NCI-H187 (cell line): ENCODE measurements at regions not wholly inside any gene's neighbourhood (a gene's known extent, or its start where the extent isn't known, plus 50 kb on each side); places are given as distances from the start of the nearest gene placed in this dataset.
"Not testable (repeated sequence)": the region's sequence is repeated elsewhere in the genome, so short reads cannot be mapped to it uniquely, and the experiment has no call there.

Source experiments
- DNase-seq, 2 experiments: peaks; one replicate each; lab custom pipeline; 2025; lab: John Stamatoyannopoulos, UW

DNA sequence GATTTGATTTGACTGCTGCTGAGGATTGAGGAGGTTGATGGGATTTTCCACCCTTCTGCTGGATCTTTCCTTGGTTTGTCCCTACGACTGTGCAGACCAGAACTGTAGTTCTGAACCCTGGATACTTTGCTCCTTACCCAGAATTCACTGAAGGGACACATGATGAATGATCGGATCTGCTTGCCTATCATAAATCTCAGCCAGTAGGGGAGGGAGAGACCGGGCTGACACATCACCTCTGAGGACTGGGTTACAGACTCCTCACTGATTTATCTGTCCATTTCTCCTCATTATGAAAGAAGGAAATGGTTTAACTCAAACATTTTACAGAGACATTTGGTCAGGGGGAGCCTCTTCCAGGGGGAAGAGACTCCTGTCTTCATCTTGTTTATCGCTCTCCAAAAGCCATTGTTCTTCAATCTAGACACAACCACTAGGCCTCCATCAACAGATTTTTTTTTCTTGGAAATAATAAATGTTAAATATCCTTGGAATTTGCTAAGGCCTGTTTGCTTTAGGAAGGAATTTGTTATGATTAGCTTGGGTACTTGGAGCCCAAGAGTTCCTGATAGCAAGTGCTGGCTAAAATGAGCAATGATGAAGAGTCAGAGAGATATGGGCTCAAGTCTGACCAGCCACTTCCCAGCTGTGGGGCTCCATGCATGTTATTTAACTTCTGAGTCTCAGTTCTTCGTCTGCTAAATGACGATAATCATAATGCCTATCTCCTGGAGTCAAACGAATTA, 925.5 kb downstream of the SLC4A3 start:
- DNase-seq, result no peak

DNA sequence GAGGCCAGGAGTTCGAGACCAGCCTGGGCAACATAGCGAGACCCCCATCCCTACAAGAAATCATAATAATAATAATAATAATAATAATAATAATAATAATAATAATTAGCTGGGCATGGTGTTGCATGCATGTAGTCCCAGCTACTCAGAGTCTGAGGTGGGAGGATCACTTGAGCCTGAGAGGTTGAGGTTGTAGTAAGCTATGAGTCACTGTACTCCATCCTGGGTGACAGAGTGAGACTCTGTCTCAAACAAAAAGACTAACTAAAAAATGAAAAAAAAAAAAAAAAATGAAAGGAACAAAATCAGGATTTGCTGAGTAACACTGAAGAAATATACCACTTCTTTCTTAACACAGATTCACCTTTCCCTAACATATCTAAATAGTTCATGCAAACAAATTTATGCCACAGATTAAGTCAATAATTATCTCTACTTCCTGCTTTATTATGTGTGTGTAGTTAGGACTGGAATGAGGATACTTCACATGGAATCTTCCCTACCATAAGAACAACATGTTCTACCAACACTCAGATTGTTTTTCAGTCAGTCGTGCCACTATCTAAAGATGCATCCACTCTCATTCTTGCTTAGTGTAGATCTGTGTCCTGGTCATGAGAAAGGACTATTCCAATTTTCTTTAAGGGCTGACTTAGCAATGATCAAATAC, 928.7 kb downstream of the SLC4A3 start:
- no peak for DNase-seq

GRCh38 chr2:220556658-220557057, 929.2 kb downstream of the SLC4A3 start:
- no peak for DNase-seq

GRCh38 chr2:220560192-220560591, 932.8 kb downstream of the SLC4A3 start:
- DNase-seq, result no peak

- no peak for DNase-seq
Measured at GRCh38 chr2:220562375-220563140, 935.1 kb downstream of the SLC4A3 start.

- DNase-seq, result no peak
Measured at GRCh38 chr2:220568296-220568695, 940.9 kb downstream of the SLC4A3 start.

GRCh38 chr2:220569112-220569897, 941.9 kb downstream of the SLC4A3 start:
- peak; percentile 35 to 75 for DNase-seq

DNA sequence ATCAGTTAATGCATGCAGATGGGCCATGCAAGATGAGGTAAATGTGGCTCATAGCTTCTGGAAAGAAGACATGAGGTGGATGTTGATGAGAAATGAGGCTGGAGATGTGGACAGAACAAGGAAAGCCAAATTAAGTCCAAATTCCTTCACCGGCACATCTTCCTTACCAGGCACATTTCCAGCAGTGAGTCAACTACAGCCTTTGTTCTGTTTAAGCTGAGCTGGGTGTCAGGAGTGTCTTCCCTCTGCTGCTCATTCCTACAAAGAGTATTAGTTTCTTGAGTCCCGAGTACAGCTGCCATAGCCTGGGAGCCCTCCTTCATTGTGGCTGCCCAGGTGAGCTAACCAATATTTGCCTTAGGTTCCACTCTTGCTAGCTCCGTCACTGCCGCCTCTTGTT, 945.0 kb downstream of the SLC4A3 start:
- DNase-seq, result no peak

GRCh38 chr2:220574038-220574437, 946.6 kb downstream of the SLC4A3 start:
- DNase-seq, result no peak

DNA sequence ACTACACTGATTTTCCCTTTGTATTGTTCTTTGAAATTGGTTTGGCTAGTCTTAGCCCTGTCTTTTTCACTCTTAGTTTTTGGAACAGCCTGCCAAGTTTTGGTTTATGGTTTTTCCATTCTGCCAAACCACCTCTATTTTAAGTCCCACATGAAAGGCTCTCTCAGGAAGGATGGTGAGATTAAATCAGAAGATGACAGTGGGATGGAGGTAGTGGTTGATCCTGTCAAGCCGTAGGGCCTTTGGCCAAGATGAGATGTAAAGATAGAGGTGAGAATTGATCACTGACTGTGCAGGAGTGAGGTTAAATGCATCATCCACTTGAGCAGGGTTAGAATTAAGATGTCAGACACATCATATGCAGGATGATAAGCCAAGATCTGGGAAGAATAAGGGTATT, 948.5 kb downstream of the SLC4A3 start:
- no peak for DNase-seq

DNA sequence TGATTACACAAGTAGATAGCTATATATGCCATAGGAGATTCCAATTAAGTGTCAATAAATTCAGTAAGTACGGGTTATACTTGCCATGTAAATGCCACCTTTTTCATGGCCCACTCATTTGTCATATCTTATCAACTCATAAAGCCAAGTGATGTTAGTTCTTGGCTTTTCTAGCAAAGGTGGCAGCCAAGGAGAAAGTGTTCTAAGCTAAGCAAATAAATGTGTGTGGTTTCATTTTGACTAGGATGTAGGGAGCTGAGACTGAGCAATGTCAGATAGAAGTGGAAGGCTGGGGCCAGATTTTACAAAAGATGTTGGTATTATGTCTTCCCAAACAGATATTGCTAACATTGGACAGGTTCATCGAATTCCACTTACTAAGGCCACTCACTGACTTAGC, 952.0 kb downstream of the SLC4A3 start:
- no peak for DNase-seq

DNA sequence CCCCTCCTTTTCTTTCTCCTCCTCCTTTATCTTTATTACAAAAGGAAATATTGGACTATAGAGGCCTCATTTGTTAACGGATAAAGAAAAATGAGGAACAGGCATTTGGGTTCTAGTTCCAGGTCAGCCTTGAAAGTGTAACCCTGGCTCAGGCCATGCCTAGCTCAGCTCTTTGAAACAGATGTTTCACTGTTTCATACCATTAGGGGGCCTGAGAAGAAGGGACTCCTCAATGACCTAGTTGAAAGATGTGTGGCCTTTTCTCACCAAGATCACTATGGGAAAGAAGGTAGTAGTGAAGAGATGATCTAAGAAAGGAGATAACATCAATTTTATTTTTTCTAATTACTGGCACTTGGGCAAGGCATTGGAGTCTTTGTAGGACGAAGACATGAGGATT, 952.7 kb downstream of the SLC4A3 start:
- DNase-seq, result no peak

DNA sequence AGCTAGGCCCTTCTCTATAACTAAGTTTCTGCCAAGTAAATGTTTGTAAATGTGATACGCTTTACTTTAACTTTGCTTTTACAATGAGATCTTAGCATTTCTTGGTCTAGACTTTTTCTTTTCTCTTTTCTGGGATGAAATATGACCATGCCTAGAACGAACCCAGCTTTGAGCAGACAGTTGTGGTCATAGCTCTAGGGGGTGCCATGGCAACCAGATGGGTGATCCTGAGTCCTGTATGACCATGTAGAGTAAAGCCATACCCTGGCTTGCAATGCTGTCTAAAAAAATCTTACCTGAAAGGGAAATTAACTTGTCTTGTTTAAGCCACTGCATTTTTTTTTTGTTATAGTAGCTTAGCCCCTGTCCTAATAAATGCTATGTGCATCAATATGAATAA, 956.3 kb downstream of the SLC4A3 start:
- DNase-seq, result no peak

DNA sequence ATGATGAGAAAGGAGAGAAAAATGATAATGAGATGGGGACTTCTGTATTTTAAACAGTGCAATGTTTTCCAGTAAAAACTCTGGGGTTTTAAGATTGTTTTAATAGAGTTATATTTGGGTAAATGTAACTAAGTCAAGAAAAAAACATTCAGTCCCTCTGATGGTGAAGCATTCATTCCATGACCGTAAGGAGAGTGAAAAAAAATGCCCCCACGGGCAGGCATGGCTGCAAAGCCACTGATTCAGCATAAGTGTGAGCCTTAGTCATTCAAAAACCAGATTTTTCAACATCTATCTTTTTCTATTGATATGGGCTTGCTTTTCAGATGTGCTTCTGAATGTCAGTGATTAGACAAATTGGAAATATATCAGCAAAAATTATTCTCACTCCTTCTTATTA, 957.8 kb downstream of the SLC4A3 start:
- no peak for DNase-seq

DNA sequence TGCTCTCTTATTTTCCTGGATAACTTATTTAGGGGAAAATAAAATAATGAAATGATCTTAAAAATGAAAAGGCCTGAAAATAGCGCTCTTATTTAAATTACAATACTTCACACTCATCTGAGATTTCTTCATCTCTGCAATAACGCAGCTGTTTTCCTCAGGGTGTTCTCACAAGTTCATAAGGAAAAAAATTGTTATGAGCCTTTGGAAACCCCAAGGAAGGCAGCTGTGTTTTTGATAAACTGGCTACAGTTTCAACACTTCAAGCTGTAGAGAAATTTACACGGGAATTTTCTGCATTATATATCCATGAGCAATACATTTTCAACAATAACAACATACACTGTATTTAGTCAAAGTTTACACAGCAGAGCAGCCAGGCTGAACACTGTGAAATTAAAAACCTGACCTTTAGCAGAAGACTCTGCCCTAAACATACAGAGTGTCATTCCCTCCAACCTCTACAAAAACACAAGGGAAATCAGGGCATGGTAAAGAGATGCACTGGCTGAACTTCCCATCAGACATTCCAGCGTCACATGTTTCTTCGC, 959.6 kb downstream of the SLC4A3 start:
- no peak for DNase-seq

DNA sequence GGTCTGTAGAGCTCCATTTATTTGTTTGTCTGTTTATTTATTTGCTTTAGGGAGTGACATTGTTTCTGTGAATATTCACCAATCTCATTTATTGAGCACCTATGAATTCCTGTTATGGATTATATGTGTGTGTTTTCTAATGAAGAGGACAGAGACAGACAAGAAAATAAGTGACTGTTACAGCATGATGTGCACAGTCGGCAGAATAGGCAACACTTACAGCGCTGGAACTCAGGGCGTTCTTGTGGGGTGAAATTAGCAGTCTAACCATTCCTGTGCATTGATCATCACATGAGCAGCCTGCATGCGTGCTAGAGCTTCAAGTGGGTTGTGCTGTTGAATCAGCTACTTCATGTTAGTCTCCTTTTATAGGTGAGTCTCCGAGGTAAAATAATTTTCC, 960.7 kb downstream of the SLC4A3 start:
- no peak for DNase-seq

GRCh38 chr2:220590476-220590875, 963.0 kb downstream of the SLC4A3 start:
- no peak for DNase-seq

- no peak for DNase-seq
Measured at GRCh38 chr2:220593526-220593925, 966.1 kb downstream of the SLC4A3 start.

GRCh38 chr2:220601674-220602073, 970.4 kb downstream of the EPHA4 start:
- no peak for DNase-seq

- DNase-seq, result not testable (repeated sequence)
Measured at GRCh38 chr2:220613004-220613403, 959.1 kb downstream of the EPHA4 start.

DNA sequence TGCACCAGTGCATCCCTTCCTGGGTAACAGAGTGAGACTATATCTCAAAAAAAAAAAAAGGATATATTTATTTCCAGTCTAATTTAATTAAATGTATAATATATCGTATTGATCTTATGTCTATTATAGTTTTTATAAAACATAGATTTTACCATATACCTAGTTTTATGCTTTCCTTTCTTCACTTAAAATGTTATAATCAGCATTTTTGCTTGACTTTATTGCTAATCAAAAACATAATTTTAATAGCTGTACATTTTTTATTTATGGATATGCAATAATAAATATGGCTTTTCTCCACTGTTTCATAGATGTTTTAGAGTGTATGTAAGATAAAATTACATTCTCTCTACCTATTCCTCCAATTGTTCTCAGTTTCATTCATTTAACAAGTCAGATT, 958.0 kb downstream of the EPHA4 start:
- no peak for DNase-seq
